ENCODE measurements at regions not wholly inside any gene's neighbourhood (a gene's known extent, or its start where the extent isn't known, plus 50 kb on each side); places are given as distances from the start of the nearest gene placed in this dataset.

GRCh38 chr3:94596141-94596540 is 533.3 kb downstream of the NSUN3 start:
- no peak overlapping the region for H3K4me3 ChIP-seq (ENCODE audit: insufficient read depth, low read length, poor library complexity, severe bottlenecking)
- H3K79me2 ChIP-seq (ENCODE audit: insufficient read depth, low read length) = no peaks in the 10 kb centered on the region
- no peak overlapping the region for H3K4me2 ChIP-seq (ENCODE audit: low read depth, low read length, poor library complexity, severe bottlenecking)
- no peaks in the 10 kb centered on the region for H4K20me1 ChIP-seq (ENCODE audit: low read depth, low read length)
- H2AFZ ChIP-seq (ENCODE audit: low read depth, low read length, severe bottlenecking) = no peak overlapping the region
- no peak overlapping the region for H3K9ac ChIP-seq (ENCODE audit: low read length)
- H3K9me3 ChIP-seq (ENCODE audit: insufficient read depth, low read length) = no peaks in the 10 kb centered on the region
- H3K9me2 ChIP-seq (replicated peaks; ENCODE audit: insufficient read depth, low read length) = no peaks in the 10 kb centered on the region
- H3K27ac ChIP-seq (ENCODE audit: low read depth, low read length) = no peak overlapping the region
- TF ChIP-seq EZH2phosphoT487 (conservative IDR thresholded peaks at IDR 0.05; ENCODE audit: low read length) (no peak), CTCF (IDR thresholded peaks at IDR 0.05; ENCODE audit: insufficient read depth, low read length, poor library complexity, severe bottlenecking) (no peak)
- H3K36me3 ChIP-seq (ENCODE audit: low read length) = no peaks in the 10 kb centered on the region
- H3F3A ChIP-seq (ENCODE audit: insufficient read depth) = no peaks in the 10 kb centered on the region
- H3K27me3 ChIP-seq (ENCODE audit: low read length) = no peaks in the 10 kb centered on the region

- Histone ChIP-seq H3K9me2 (replicated peaks; ENCODE audit: insufficient read depth, low read length) (no peaks in the 10 kb centered on the region), H3K27ac (ENCODE audit: low read depth, low read length) (no peak overlapping the region), H3K79me2 (ENCODE audit: insufficient read depth, low read length) (no peaks in the 10 kb centered on the region), H2AFZ (ENCODE audit: low read depth, low read length, severe bottlenecking) (no peak overlapping the region), H3K27me3 (ENCODE audit: low read length) (no peaks in the 10 kb centered on the region), H3K4me2 (ENCODE audit: low read depth, low read length, poor library complexity, severe bottlenecking) (no peak overlapping the region), H3K36me3 (ENCODE audit: low read length) (no peaks in the 10 kb centered on the region), H3F3A (ENCODE audit: insufficient read depth) (no peaks in the 10 kb centered on the region), H4K20me1 (ENCODE audit: low read depth, low read length) (no peaks in the 10 kb centered on the region), H3K9ac (ENCODE audit: low read length) (no peak overlapping the region), H3K4me3 (ENCODE audit: insufficient read depth, low read length, poor library complexity, severe bottlenecking) (no peak overlapping the region), H3K9me3 (ENCODE audit: insufficient read depth, low read length) (no peaks in the 10 kb centered on the region)
- TF ChIP-seq EZH2phosphoT487 (conservative IDR thresholded peaks at IDR 0.05; ENCODE audit: low read length) (no peak), CTCF (IDR thresholded peaks at IDR 0.05; ENCODE audit: insufficient read depth, low read length, poor library complexity, severe bottlenecking) (no peak)
These were observed 534.2 kb downstream of the NSUN3 start for GRCh38 chr3:94596887-94597566.

GRCh38 chr3:94607778-94608177 is 544.9 kb downstream of the NSUN3 start:
- Histone ChIP-seq H2AFZ (ENCODE audit: low read depth, low read length, severe bottlenecking) (no peak overlapping the region), H3K4me3 (ENCODE audit: insufficient read depth, low read length, poor library complexity, severe bottlenecking) (no peak overlapping the region), H3K9me2 (replicated peaks; ENCODE audit: insufficient read depth, low read length) (no peaks in the 10 kb centered on the region), H3K9me3 (ENCODE audit: insufficient read depth, low read length) (no peaks in the 10 kb centered on the region), H3K36me3 (ENCODE audit: low read length) (no peaks in the 10 kb centered on the region), H3K4me2 (ENCODE audit: low read depth, low read length, poor library complexity, severe bottlenecking) (no peak overlapping the region), H4K20me1 (ENCODE audit: low read depth, low read length) (no peaks in the 10 kb centered on the region), H3F3A (ENCODE audit: insufficient read depth) (no peaks in the 10 kb centered on the region), H3K27me3 (ENCODE audit: low read length) (no peaks in the 10 kb centered on the region), H3K27ac (ENCODE audit: low read depth, low read length) (no peak overlapping the region), H3K9ac (ENCODE audit: low read length) (no peak overlapping the region), H3K79me2 (ENCODE audit: insufficient read depth, low read length) (no peaks in the 10 kb centered on the region)
- TF ChIP-seq CTCF (IDR thresholded peaks at IDR 0.05; ENCODE audit: insufficient read depth, low read length, poor library complexity, severe bottlenecking) (no peak), EZH2phosphoT487 (conservative IDR thresholded peaks at IDR 0.05; ENCODE audit: low read length) (no peak)
